ENCODE measurements at regions not wholly inside any gene's neighbourhood (a gene's known extent, or its start where the extent isn't known, plus 50 kb on each side); places are given as distances from the start of the nearest gene placed in this dataset.
"Not testable (repeated sequence)": the region's sequence is repeated elsewhere in the genome, so short reads cannot be mapped to it uniquely, and the experiment has no call there.

DNA sequence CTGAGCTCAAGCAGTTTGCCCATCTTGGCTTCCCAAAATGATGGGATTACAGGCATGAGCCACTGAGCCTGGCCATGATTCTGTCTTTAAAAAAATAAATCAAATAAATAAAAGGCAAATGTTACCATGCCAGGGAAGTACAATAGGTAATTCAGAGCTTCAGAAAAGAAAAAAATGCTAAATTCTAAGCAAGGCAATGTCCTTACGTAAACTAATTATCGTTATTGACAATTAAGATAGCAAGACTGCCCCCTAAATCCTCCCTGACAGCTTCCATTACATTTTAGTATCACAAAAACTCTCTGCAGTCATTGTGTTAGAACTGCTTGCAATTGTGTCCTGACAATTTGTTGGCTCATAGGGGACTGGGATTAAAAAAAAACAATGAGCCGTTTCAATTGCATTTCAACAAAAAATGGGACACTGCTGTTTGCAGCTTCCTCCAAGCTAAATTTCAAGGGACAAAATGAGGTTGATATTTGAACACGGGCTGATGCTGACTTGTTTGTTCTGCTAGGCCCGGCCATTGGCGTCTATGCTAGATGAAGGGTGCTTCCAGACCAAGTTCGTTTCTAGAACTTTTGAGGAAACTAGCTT lies 88.9 kb downstream of the MOGAT1 start:
- DNase-seq (ENCODE audit: low spot score) = no peak

GRCh38 chr2:222761888-222762287 lies 90.4 kb downstream of the MOGAT1 start:
- DNase-seq (ENCODE audit: low spot score) = no peak

GRCh38 chr2:222762342-222762741 lies 90.9 kb downstream of the MOGAT1 start:
- no peak for DNase-seq (ENCODE audit: low spot score)

GRCh38 chr2:222765883-222766282 lies 94.4 kb downstream of the MOGAT1 start:
- DNase-seq (ENCODE audit: low spot score) = not testable (repeated sequence)

GRCh38 chr2:222768019-222768418 lies 92.8 kb upstream of the ACSL3 start:
- DNase-seq (ENCODE audit: low spot score) = not testable (repeated sequence)

DNA sequence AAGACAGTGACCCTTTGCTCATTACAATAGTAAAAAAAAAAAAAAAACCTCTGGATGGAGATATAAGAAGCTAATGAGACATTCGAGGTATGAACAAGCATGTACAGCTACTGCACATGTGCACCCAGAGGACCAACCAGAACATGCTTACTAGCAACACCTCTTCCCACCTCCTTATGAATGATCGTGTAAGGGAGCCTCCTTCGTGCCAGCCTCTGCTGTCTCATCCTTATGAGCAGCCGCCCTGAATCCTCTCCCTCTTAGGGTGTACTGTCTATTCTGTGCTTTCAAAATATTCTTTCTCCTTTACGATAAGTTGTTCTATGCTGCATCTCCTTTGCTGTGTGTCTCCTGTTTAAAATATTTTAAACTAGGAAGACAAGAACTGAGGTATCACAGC lies 91.4 kb upstream of the ACSL3 start:
- no peak for DNase-seq (ENCODE audit: low spot score)

GRCh38 chr2:222769941-222770340 lies 90.9 kb upstream of the ACSL3 start:
- no peak for DNase-seq (ENCODE audit: low spot score)

DNA sequence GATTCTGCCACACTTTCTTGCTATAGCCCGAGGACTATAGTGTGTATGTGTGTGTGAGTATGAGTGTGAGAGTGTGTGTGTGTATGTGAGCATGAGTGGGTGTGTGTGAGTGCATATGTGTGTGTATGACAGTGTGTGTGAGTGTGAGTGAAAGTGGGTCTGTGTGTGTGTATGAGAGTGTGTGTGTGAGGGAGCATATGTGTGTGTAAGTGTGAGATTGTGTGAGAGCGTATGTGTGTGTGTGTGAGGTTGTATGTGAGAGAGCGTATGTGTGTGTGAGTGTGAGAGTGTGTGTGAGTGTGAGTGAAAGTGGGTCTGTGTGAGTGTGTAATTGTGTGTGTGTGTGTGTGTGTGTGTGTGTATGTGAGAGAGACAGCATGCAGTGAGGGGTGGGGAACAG lies 89.0 kb upstream of the ACSL3 start:
- DNase-seq (ENCODE audit: low spot score) = no peak

GRCh38 chr2:222774941-222775340 lies 85.9 kb upstream of the ACSL3 start:
- DNase-seq (ENCODE audit: low spot score) = peak; percentile 8

DNA sequence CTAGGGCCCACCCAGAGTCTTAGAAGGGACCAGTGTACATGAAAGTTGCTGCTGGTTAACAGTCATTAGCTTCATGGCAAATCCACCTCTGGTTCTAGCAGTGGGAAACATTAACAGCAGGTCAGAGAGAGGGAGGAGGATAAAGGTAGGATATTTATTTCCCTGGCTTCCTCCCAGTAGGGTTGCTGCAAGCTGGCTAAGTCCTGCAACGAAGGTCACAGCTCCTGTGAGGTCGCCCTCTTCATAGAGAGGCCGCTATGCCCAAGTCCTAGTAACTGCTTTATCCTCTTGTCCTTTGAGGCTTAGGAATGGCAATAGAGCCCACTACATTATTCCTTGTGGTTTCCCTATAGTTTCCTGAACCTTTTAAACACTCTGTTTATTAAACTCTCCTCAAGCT lies 84.0 kb upstream of the ACSL3 start:
- no peak for DNase-seq (ENCODE audit: low spot score)

DNA sequence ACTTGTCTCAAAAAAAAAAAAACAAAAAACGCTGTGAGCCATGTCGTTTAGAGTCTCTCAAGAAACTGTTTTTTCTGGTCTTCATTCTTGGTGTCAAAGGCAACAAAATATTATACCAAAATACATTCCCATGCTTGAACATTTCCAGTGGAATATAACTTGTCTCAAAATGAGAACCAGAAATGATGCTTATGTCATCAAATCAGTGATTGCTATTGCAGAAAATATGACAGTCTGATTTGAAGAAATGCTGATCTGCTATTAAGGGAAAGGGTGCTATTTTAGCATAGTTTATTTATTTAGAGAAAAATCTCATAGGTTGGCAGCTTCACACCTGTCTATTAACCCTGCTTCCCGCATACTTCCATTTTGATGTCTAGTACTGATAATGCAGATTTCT lies 82.4 kb upstream of the ACSL3 start:
- DNase-seq (ENCODE audit: low spot score) = no peak

DNA sequence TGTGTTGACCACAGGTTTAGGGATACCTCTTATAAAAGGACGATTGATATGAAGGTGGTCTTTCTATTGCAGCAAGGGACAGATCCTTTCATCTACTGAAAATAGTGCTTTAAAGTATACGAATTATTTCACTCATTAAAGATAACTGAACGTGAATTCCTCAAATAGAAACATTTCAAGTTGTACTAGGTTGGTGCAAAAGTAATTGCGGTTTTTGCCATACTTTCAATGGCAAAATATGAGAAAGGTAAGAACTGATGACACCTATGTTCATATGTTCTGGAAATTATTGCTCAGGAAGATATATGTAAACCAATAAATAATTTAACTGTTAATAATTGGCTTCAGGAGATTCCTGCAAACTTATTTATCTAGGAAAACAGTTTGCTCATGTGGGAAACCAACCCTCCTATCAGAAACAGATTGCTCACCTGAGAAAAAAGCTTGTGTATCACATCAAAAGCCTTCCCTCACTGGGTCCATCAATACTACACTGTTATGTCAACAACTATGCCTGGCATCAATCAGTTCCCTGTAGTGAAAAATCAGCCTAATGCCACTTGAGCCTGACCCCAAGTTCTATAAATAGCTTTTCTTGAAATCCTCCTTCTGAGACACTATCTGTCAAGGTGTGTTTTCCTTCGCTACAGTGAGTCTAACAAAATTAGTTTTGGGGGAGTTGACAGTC lies 81.5 kb upstream of the ACSL3 start:
- no peak for DNase-seq (ENCODE audit: low spot score)

DNA sequence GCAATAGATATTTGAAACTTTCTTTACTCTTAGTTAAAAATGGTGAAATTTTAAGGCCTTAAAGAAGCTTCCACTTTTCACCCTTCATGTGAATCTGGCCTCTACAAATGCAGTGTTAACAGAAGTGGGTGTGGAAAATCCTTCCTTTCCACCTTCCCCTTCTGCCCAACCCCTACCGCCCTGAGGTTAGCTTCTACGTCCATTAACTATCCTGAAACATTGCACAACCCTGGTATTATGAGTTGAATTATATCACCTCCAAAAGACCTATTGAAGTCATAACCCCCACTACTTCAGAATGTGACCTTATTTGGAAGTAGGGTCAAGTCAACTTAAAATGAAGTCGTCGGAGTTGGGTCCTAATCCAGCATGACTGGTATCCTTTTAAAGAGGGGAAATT lies 80.8 kb upstream of the ACSL3 start:
- no peak for DNase-seq (ENCODE audit: low spot score)

- DNase-seq (ENCODE audit: low spot score) = no peak
These were observed 78.6 kb upstream of the ACSL3 start for GRCh38 chr2:222782201-222782730.

DNA sequence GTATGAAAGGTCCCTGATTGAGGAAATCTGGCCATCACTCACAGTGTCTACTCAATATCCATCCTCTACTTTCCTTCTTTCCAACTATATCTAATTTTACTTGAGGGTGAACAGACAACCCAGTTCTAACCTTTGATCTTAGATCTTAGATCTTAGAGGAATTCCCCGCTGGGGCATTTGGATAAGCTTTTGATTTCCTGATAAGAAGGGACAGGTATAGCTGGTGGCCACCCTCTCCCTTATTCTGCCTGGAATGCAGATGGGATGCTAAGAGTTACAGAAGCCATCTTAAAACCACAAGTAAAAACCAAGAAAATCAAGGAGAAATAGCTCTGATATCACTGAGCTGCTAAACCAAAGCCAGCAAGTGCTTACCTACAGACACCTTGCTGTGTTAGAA lies 77.2 kb upstream of the ACSL3 start:
- no peak for DNase-seq (ENCODE audit: low spot score)

GRCh38 chr2:222790932-222791331 lies 69.9 kb upstream of the ACSL3 start:
- no peak for DNase-seq (ENCODE audit: low spot score)

- DNase-seq (ENCODE audit: low spot score) = peak; percentile 23
These were observed 68.7 kb upstream of the ACSL3 start for GRCh38 chr2:222792001-222792611.

GRCh38 chr2:222794585-222795449 lies 66.0 kb upstream of the ACSL3 start:
- DNase-seq (ENCODE audit: low spot score) = no peak

DNA sequence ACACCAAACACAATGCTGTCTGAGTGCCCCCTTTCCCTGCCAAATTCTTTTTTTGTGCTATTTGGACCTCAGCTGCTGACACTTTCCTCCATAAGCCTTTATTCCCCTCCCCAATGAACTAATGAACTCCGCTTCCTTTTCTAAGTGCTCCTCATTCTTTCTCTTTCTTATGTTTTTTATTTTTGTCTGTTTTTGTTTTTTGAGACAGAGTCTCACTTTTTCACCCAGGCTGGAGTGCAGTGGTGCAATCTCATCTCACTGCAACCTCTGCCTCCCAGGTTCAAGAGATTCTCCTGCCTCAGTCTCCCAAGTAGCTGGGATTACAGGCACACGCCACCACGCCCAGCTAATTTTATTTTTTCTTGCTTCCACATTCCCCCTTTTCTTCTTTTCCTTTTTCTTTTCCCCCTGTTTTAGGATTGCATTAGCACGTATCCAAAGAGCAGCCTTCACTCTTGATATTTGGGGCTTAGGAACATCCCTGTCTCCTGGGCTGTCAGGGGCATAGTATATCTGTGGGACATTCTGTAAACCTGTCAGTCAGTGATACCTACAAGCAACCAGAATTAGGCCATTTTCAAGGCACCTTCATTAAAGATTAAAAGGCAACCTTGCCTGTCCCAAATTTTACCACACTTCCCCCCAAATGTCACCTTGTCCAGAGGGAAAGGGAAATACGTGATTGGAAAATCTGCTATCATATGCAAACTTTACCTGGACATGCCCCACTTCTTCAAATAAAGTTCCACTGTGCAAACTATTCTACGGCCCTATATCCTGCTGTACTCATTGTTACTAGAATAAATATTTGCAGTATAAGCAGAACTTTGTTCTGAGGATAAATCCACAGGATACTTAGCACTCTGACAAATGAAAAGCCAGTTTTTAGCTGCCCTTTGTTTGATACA lies 65.1 kb upstream of the ACSL3 start:
- no peak for DNase-seq (ENCODE audit: low spot score)

DNA sequence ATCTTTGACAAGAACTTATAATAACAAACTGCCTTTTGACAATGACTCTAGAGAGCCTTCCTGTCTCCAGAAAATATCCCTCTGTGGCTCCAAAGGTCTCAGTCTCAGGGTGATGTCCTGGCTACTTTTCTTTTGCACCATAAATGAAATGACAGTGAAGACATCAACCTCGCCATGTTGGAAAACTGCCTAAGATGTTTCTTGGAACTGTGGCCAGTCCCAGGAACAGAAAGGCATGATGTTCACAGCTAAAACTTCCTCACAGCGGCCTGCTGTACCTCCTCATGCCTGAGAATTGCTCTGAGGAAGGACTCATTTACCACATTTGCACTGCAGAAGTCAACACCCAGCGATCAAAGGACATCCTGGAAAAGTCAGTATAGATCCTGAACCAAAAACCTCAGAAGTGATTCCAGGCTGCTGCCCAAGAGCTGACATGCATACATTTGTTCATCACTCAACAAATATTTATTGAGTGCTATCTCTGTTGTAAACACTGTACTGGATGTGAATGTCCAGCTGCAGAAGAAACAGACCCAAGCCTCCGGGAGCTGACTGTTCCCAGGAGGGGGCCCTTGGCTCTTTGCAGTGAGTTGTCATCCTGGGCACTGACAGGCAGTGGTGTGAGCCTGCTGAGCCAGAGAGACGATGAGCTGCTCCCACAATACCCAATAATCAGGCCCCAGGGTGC lies 64.3 kb upstream of the ACSL3 start:
- DNase-seq (ENCODE audit: low spot score) = peak; percentile 51
